ENCODE measurements at regions not wholly inside any gene's neighbourhood (a gene's known extent, or its start where the extent isn't known, plus 50 kb on each side); places are given as distances from the start of the nearest gene placed in this dataset.
"Not testable (repeated sequence)": the region's sequence is repeated elsewhere in the genome, so short reads cannot be mapped to it uniquely, and the experiment has no call there.

DNA sequence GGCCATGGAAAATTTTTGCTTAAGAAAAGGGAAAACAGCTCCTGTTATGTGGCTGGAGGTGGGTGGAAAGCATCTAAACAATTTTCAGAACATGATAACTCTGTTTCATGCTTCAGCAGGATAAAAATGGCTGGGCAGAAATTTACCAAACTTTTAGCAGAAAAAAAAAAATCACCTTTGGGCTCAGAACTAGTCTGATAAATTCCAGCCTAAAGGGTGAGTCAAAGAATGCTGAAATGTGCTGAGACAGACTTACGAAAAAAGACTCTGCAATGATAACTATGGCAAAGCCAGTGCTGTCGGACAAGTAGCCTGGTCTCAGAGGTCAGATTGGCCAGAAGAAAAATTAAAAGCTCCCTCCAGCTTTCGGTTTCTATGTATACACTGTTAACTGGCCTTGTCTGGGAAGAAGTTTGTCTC lies 123.6 kb downstream of the LRATD1 start:
- no peak for DNase-seq

DNA sequence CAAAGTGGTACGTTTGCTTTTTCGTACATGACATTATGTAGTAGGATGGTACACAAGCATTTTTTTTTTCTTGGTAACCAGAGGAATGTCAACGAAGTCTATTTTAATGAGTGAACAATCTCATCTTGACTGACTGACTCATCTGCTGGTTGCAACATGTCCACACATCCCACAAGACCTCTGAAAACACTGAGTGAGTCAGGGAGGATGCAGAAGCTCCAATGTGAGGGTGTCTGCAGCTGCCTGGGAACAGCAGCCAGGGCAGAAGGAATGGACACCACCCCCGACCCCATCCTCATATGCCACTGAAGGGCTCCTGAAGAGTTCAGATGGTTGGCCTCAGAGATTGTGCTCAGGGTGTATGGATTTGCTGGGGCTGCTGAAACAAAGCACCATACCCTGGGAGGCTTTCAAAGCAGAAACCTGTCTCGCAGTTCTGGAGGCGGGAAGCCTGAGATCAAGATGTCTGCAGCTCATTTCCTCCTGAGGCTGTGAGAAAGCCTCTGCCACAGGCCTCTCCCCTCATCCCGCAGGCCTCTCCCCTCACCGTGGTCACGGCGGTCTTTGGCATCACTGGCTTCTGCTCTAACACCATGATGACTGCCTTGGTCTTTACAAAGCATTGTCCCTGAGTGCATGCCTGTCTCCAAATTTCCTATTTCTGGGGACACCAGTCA lies 124.6 kb downstream of the LRATD1 start:
- DNase-seq, result no peak

GRCh38 chr2:14759082-14759481 lies 126.6 kb downstream of the LRATD1 start:
- DNase-seq, result no peak

DNA sequence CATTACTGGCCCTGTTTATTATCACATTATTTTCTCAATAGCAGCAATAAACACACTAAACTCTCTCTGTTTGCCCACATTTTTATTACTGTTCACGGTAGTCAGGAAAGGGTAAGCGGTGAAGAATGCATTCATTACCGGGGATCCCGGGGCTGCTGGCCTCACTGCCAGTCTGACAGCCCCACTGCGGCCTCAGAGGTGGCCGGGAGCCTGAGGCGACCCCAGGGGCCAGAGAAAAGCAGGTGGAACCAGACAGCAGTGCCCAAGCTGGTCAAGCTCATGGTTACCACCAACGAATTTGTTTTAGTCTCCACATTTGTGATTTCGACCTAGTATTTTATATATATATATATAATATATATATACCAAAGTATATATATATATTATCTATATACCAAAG lies 127.7 kb downstream of the LRATD1 start:
- no peak for DNase-seq

DNA sequence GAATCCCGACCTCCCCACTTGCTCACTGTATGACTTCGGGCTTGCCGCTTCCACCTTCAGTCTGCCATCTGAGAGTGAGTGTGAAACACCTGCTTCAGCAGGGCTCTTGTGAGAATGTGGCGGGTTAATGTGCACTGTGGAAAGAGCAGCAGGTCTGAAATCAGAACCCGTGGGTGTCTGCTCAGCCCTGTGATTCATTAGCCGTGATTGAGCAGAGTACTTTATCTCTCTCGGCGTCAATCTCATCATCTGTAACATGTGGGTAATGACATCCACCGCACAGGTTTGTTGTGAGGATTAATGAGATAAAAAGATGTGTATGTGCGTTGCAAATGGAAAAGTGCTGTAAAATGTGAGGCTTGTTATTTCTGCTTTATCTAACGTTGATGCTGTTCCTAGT lies 128.6 kb downstream of the LRATD1 start:
- no peak for DNase-seq

DNA sequence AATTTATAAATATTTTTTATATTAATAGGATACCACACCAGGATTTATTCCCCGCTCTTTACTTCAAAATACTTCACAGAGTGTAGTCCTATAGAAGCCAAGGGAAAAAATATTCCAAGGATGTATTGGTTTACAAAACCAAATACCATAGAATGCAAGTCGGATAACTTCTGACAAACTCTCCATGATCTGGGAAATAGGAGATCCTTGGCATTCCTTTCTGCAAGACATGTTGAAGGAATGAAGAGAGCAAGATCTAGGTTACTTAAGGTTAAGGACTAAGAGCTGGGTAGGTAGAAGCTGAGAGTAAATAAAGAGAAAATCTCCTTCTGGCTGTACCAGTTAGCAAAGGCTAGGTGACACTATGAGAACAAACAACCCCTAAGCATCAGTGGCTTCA lies 141.2 kb downstream of the LRATD1 start:
- no peak for DNase-seq

- DNase-seq, result no peak
Measured at GRCh38 chr2:14774436-14774968, 142.0 kb downstream of the LRATD1 start.

DNA sequence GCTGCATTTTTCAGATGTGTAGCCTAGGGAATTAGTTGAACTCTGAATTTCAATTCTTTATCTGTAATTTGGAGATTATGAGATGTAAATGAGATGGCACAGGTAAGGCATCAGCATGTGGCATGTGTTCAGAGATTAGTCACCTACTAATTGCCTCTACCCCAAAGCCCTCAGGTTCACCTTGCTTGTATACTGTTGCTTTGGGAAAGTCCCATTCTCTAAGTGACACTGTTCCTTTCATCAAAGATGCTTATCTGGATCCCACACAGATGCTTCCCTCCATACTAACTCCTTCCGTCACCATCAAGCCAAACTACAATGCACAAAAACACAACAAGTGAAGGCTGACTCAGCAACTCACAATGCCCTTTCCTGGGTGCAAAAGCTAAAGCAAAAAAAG lies 143.7 kb downstream of the LRATD1 start:
- DNase-seq, result no peak

- DNase-seq, result no peak
Measured at GRCh38 chr2:14778015-14778414, 145.5 kb downstream of the LRATD1 start.

GRCh38 chr2:14779252-14779651 lies 146.7 kb downstream of the LRATD1 start:
- no peak for DNase-seq

- DNase-seq, result no peak
Measured at GRCh38 chr2:14781142-14781541, 148.6 kb downstream of the LRATD1 start.

- DNase-seq, result not testable (repeated sequence)
Measured at GRCh38 chr2:14788814-14789213, 156.3 kb downstream of the LRATD1 start.

GRCh38 chr2:14790041-14790640 lies 157.6 kb downstream of the LRATD1 start:
- no peak for DNase-seq

- no peak for DNase-seq
Measured at GRCh38 chr2:14803994-14804393, 171.5 kb downstream of the LRATD1 start.

- DNase-seq, result no peak
Measured at GRCh38 chr2:14804902-14805301, 172.4 kb downstream of the LRATD1 start.

DNA sequence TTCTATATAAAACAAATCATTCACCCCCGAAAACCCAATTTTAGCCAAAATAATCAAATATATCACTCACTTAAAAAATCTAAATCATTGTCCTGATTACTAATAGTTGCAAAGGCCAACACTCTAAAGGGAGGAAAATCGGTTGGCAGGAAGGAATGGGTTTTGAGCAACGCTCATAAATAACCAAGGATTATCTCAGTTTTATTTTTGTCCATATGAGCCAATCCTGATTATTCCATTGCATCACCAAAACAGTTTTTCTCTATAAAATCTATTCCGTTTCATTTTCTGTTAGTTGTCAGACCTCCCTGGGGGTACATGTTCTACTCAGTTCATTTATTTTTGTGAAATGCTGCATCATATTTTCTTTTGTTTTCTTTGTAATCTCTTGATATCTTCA lies 174.1 kb downstream of the LRATD1 start:
- no peak for DNase-seq

GRCh38 chr2:14815201-14815600 lies 182.7 kb downstream of the LRATD1 start:
- no peak for DNase-seq

DNA sequence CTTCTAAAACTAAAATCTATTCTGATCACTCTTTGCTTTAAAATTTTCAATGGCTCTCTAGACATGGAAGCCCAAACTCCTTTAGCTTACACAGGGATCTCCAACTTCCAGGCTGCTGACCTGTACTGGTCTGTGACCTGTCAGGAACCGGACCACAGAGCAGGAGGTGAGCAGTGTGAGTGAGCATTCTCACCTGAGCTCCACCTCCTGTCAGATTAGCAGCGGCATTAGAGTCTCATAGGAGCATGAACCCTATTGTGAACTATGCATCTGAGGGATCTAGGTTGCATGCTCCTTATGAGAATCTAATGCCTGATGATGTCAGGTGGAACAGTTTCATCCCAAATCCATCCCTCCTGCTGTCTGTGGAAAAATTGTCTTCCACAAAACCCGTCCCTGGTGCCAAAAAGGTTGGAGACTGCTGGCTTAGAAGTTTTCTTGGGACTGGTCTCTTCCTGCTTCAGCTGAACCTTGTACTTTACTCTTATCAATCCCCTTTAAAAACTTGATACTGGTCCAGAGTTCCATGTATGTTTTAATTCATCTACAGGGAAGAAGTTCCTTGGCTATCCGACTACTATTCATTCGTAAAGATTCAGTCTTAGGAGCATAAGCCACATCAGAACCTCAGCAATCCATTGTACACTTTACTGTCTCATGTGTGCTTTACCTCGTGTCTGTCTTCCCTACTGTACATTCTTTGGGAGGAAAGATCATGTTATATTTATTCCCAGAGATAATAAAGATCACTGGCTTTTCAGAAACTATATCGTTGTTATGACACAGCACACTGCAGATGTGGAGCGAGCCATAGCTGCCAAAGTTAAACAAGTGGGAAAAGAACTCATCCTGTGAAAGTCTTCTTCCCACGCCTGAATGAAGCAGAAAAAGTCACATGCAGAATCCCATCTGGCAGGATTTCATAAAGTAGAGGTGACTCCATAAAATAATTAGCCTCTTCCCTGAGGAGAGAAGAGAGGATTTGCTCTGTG lies 183.8 kb downstream of the LRATD1 start:
- no peak for DNase-seq

DNA sequence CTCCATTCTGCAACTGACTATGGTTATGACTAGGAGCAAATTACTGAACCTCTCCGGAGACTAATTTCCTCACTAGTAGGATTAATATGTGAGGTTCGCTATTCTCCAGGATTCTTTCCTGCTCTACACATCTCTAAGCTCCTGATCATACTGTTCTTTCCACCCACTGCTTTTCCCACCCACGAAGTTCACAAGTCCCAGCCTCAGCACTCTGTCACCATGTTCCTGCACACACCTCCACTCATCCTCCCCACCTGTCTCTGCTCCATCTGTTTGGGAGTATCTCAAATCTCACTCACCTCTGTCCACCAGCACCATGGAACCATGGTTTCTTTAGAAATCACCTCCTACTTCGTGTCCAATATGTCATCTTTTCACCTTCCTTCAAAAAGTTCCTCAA lies 185.3 kb downstream of the LRATD1 start:
- DNase-seq, result no peak

DNA sequence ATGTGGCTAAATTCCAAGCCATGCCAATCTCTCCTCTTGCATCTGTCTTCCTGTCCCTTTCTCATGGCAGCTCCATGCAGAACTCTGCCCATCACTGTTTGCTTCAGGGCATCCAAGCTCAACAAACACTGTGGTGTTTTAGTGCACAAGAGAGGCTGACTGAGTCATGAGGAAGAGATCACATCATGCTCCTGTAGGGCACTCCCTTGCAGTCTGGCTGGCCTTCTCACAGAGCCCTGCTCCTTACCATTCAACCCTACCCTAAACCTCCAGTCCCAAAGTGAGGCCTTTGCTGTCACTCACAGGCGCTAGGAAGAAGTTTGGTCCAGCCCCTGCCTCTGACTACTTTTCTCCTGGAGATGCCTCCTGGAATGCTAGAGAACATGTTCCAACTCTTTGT lies 194.0 kb downstream of the LRATD1 start:
- no peak for DNase-seq

DNA sequence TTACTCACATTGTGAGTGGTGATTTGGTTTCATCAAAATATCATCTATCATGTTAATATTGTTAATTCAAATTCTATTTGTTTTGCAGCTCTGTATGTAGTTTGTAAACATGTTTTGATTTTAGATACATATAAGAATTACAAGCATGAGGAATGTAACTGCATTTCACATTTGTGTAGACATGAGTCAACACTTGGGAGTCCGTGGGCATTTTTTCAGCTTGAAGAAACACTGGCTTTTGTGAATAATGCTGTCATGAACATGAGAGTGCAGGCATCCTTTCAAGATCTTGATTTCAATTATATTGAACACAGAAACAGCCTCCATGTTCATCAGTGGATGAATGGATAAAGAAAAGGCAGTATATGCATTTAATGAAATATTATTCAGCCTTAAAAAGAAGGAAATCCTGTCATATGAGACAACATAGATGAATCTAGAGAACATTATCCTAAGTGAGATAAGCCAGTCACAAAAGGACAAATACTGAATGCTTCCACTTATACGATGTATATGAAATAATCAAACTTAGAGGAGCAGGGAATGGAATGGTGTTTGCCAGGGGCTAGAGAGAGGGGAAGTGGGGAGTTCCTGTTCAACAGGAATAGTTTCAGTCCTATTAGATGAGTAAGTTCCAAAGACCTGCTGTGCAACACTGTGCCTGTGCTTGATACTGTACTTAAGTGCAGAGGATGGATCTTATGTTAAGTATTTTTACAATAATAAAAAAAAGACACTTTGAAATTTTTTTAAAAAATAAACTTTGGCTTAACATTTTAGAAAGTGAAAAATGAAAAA lies 194.9 kb downstream of the LRATD1 start:
- no peak for DNase-seq

DNA sequence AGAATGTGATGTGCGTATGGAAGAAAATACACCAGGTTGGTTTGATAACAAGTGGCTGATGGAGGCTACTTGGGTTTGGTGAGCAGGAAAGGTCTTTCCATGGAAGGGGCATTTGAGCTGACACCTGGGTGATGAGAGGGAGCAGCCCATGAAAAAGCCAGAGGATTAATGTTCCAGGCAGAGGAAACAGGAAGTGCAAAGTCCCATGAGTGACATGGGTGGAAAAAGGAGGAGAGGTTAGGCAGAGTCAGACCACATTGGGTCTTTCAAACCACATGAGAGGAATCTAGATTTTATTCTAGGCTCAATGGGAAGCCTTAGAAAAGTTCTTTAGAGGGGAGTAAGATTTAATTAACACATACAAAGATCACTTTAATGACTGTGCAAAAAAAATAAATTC lies 195.7 kb downstream of the LRATD1 start:
- DNase-seq, result no peak

DNA sequence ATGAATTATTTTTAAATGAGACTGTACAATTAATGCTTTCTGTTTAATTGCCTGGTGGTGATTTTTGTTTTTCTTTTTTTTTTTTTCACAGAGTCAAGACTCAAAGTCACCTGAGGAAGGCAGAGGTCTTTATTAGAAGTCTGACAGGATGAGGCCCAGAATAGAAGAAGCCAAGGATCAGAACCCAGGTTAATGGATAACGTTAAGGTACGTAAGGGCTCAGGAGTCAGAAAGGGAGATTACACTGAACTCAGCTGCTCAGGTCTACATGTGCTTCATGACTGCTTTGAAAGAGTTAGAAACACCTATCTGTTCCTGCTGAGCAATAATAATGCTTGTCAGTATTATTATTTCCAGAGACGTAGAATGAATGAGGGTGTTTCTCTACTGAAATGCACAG lies 196.5 kb downstream of the LRATD1 start:
- no peak for DNase-seq
